ENCODE measurements at regions not wholly inside any gene's neighbourhood (a gene's known extent, or its start where the extent isn't known, plus 50 kb on each side); places are given as distances from the start of the nearest gene placed in this dataset.

DNA sequence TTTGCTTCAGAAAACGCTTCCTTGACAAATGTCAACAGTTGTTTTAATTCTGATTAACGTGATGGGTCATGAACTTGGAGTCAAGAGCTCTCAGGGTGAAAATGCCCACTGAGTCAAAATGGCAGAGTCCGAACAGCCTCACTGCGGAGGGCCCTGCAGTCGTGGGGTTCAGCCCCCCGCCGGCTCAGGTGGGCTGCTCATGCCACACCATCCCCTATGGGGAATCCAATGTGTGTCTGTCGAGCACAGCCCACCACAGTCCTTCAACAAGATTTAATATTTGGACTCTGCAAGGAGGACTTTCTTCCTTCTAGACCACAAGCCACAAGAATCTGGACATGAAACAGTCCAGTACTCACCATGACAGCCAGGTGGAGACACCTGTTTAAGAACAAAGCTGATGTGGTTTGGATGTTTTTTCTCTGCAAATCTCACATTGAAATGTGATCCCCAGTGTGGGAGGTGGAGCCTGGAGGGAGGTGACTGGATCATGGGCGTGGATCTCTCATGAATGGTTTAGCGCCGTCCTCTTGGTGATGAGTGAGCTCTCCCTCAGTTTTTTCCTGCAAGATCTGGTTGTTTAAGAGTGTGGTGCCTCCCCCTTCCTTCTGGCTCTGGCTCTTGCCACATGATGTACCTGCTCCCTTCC lies 201.0 kb downstream of the NDUFA10 start:
- no peaks in the 10 kb centered on the region for H4K20me1 ChIP-seq (ENCODE audit: insufficient read depth, low read length)
- H3K4me1 ChIP-seq (ENCODE audit: insufficient read depth, low read length, severe bottlenecking), result no peaks in the 10 kb centered on the region
- TF ChIP-seq, protein P1, sequence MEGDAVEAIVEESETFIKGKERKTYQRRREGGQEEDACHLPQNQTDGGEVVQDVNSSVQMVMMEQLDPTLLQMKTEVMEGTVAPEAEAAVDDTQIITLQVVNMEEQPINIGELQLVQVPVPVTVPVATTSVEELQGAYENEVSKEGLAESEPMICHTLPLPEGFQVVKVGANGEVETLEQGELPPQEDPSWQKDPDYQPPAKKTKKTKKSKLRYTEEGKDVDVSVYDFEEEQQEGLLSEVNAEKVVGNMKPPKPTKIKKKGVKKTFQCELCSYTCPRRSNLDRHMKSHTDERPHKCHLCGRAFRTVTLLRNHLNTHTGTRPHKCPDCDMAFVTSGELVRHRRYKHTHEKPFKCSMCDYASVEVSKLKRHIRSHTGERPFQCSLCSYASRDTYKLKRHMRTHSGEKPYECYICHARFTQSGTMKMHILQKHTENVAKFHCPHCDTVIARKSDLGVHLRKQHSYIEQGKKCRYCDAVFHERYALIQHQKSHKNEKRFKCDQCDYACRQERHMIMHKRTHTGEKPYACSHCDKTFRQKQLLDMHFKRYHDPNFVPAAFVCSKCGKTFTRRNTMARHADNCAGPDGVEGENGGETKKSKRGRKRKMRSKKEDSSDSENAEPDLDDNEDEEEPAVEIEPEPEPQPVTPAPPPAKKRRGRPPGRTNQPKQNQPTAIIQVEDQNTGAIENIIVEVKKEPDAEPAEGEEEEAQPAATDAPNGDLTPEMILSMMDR (IDR thresholded peaks at IDR 0.05; ENCODE audit: low read length), result no peak
- TF ChIP-seq EZH2 (IDR thresholded peaks at IDR 0.05; ENCODE audit: borderline replicate concordance, low read length), result no peak
- no peak overlapping the region for H3K9ac ChIP-seq (ENCODE audit: low read length)
- no peaks in the 10 kb centered on the region for H3F3A ChIP-seq (ENCODE audit: insufficient read depth, low read length)
- no peaks in the 10 kb centered on the region for H3K36me3 ChIP-seq (ENCODE audit: insufficient read depth, low read length)
- no peak overlapping the region for H3K4me2 ChIP-seq (ENCODE audit: low read length)
- no peaks in the 10 kb centered on the region; the same call in 1 of the 2 replicates for H3K27me3 ChIP-seq (ENCODE audit: insufficient read depth, low read length)
- no peak overlapping the region for H2AFZ ChIP-seq (ENCODE audit: low read length)
- no peaks in the 10 kb centered on the region for H3K9me3 ChIP-seq (ENCODE audit: low read length)
- no peaks in the 10 kb centered on the region for H3K9me2 ChIP-seq (ENCODE audit: low read depth, low read length)
- no peak overlapping the region for H3K4me3 ChIP-seq (ENCODE audit: low read depth, low read length, poor library complexity, severe bottlenecking)
- H3K27ac ChIP-seq (ENCODE audit: low read depth, low read length, poor library complexity, severe bottlenecking), result no peak overlapping the region
- no peaks in the 10 kb centered on the region for H3K79me2 ChIP-seq (ENCODE audit: insufficient read depth, low read length)

DNA sequence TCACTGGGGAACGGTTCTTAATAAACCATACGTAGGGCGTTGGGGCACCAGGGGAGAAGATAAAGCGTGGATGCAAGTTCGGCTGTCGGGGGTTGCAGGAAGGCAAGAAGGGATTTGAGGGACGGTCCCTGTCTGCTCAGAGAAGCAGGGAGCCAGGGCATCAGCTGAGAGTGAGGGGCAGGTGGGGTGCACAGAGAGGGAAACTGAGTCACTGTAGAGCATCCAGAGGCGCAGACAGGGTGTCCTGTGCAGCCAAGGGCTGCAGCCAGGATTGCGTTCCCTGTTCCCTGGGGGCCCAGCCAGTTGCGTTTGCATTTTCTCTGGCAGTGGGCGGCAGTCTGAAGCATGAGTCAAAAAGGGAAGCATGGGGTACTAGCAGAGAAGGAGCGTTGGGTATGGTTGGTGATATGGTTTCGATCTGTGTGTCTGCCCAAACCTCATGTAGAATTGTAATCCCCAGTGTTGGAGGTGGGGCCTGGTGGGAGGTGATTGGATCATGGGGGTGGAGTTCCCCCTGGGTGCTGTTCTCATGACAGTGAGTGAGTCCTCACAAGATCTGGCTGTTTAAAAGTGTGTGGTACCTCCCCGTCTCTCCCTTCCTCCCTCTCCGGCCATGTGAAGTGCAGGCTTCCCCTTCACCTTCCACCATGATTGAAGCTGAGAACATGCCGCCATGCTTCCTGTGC lies 202.9 kb downstream of the NDUFA10 start:
- Histone ChIP-seq H3K9me2 (ENCODE audit: low read depth, low read length) (no peaks in the 10 kb centered on the region), H3K4me1 (ENCODE audit: insufficient read depth, low read length, severe bottlenecking) (no peaks in the 10 kb centered on the region), H3K79me2 (ENCODE audit: insufficient read depth, low read length) (no peaks in the 10 kb centered on the region), H3K36me3 (ENCODE audit: insufficient read depth, low read length) (no peaks in the 10 kb centered on the region), H3K27ac (ENCODE audit: low read depth, low read length, poor library complexity, severe bottlenecking) (no peak overlapping the region), H3K9ac (ENCODE audit: low read length) (no peak overlapping the region), H4K20me1 (ENCODE audit: insufficient read depth, low read length) (no peaks in the 10 kb centered on the region), H3K4me2 (ENCODE audit: low read length) (no peak overlapping the region), H3K4me3 (ENCODE audit: low read depth, low read length, poor library complexity, severe bottlenecking) (no peak overlapping the region), H3F3A (ENCODE audit: insufficient read depth, low read length) (no peaks in the 10 kb centered on the region), H2AFZ (ENCODE audit: low read length) (no peak overlapping the region), H3K27me3 (ENCODE audit: insufficient read depth, low read length) (no peaks in the 10 kb centered on the region; the same call in 1 of the 2 replicates), H3K9me3 (ENCODE audit: low read length) (no peaks in the 10 kb centered on the region)
- TF ChIP-seq EZH2 (IDR thresholded peaks at IDR 0.05; ENCODE audit: borderline replicate concordance, low read length), result no peak
- TF ChIP-seq, protein P1 (IDR thresholded peaks at IDR 0.05; ENCODE audit: low read length), result no peak

DNA sequence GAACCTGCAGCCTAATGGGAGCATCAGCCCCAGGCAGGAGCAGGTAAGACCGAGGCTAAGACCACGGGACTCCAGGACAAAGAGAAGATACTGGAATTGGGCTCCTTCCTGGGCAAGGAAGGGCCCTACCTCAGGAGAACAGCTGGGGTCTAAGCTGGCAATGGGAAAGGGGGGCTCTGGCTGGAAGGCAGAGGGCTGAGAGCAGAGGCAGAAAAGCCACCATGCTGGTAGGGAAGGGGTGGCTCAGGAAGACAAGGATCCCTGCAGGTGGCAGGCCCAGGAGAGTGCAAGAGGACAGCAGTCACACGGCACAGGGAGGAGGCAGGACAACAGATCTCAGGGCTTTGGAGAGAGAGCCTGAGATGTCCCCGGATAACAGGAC lies 203.5 kb downstream of the NDUFA10 start:
- H3K27ac ChIP-seq (ENCODE audit: low read depth, low read length, poor library complexity, severe bottlenecking), result no peak overlapping the region
- no peaks in the 10 kb centered on the region for H3K79me2 ChIP-seq (ENCODE audit: insufficient read depth, low read length)
- no peaks in the 10 kb centered on the region for H3K4me1 ChIP-seq (ENCODE audit: insufficient read depth, low read length, severe bottlenecking)
- H3K9me3 ChIP-seq (ENCODE audit: low read length), result no peaks in the 10 kb centered on the region
- H3K4me3 ChIP-seq (ENCODE audit: low read depth, low read length, poor library complexity, severe bottlenecking), result no peak overlapping the region
- H4K20me1 ChIP-seq (ENCODE audit: insufficient read depth, low read length), result no peaks in the 10 kb centered on the region
- no peaks in the 10 kb centered on the region; the same call in 1 of the 2 replicates for H3K27me3 ChIP-seq (ENCODE audit: insufficient read depth, low read length)
- no peaks in the 10 kb centered on the region for H3K36me3 ChIP-seq (ENCODE audit: insufficient read depth, low read length)
- H3K9me2 ChIP-seq (ENCODE audit: low read depth, low read length), result no peaks in the 10 kb centered on the region
- TF ChIP-seq, protein P1 (IDR thresholded peaks at IDR 0.05; ENCODE audit: low read length), result no peak
- TF ChIP-seq EZH2 (IDR thresholded peaks at IDR 0.05; ENCODE audit: borderline replicate concordance, low read length), result no peak
- no peaks in the 10 kb centered on the region for H3F3A ChIP-seq (ENCODE audit: insufficient read depth, low read length)
- no peak overlapping the region for H3K9ac ChIP-seq (ENCODE audit: low read length)
- no peak overlapping the region for H2AFZ ChIP-seq (ENCODE audit: low read length)
- no peak overlapping the region for H3K4me2 ChIP-seq (ENCODE audit: low read length)

Measured in OCI-LY1 (cell line).